GM19395 (cell line): ENCODE measurements at regions not wholly inside any gene's neighbourhood (a gene's known extent, or its start where the extent isn't known, plus 50 kb on each side); places are given as distances from the start of the nearest gene placed in this dataset.

Source experiments
- ATAC-seq: cut with Tn5 transposase; IDR thresholded peaks from one replicate; pipeline ENCODE4 v1.9.1; 2021; ENCODE audit warnings: mild to moderate bottlenecking, moderate library complexity; ENCODE audit not compliant: unreplicated experiment

DNA sequence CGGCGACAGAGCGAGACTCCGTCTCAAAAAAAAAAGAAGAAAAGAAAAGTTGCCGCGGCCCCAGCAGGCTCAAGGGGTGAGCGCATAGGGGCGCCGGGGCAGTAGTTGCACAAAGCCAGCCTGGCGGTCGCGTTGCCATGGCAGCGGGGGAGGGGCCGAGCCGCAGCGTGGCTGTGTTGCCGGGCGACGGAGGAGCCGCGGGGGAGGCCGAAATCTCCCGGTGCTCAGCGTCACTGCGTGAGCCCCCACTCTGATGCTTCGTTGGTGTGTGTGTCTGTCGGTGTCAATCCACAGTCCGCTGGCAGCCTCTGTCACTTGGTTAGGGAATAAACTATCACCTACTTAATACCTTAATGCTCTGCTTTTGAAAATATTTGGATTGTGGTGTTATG is 82.9 kb upstream of the C1QTNF9B start:
- peak; percentile 93 for ATAC-seq

DNA sequence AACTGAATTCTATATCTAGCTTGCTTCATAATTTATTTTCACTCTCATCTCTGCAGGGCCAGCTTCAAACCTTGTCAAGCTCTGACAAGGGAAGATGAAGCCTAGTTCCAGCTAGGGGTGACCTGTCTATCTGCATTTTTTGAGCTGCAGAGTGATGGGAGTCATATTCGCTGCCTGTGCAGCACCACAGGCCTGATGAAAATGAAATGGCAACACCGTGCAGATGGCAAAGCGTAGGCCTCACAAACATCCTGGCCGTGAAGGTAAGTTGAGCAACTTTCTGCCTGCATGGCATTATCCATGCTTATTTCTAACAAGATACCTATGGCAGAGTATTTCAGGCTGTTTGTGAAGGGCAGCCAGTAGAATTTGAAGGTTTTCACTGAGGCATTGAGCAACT is 86.4 kb upstream of the C1QTNF9B start:
- no peak for ATAC-seq

DNA sequence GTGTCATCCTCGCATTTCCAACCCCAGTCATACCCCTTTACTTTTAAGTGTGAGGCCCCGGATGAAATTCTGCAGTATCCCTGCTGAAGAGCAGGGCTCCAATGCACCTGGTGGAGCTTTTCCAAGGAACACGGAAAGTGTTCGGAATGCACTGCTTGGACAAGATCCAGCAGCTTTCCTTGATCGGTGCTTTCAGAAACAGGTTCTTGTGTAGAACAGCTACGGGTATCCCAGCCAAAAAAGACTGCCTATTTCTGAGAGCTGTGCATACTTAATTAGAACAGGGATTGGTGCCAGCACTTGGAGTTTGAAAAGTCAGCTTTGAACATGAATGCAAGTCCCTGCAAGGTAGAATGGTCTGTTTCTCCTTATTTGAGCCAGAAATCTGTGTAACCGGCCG is 87.2 kb upstream of the C1QTNF9B start:
- ATAC-seq = no peak

DNA sequence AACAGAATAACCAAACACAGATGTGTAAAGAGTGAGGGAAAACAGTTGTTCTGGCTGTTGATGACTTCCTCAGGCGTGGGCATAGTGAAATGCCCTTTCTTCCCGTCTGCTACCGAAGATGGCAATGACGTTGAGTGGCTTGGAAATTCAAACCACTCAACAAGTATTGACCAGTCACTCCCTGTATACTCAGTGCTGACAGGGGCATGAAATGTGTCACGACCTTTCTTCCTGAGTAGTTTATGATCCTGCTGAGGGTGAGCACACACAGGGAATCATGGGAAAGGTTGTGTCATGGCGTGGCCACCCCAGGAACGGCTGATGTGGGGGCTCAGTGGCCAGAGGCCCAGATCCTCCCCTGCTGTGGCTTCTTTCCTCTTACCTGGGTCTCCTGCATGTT is 87.8 kb upstream of the C1QTNF9B start:
- ATAC-seq = no peak

DNA sequence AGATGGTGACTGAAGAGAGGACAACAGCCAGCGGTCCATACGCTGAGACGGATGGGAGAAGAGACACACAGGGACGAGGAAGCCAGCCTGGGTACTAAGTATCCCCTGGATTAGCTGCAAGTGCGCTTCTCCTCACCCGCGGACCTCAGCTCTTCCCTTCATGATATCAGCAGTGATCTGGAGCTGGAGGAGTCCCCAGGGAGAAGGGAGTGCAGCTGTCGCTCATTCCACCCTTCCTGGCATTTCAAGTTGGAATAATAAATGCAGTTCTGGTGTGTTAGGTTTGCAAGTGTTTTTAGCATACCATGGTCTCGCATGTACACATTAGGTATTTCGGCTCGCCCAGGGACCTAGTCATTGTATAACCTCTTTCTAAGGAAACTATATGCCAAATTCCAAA is 88.5 kb upstream of the C1QTNF9B start:
- ATAC-seq = no peak

DNA sequence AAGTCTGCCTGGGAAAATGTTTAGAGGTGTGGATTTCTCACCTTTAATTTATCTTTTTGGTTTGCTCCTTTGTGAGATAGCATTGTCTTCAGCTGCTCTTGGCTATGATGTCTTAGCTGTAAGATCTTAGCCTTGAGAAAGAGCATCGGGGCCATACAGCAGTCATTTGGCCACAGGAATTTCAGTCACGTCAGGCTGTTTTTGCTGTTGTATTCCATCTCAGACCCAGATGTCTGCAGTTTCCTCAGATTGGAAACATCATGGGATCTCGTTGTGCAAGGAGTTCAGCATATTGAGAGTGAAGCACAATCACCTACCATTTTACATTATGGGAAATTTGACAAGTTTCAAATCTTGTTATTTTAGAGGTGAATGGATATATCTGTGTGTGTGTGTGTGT is 89.3 kb upstream of the C1QTNF9B start:
- ATAC-seq = no peak

DNA sequence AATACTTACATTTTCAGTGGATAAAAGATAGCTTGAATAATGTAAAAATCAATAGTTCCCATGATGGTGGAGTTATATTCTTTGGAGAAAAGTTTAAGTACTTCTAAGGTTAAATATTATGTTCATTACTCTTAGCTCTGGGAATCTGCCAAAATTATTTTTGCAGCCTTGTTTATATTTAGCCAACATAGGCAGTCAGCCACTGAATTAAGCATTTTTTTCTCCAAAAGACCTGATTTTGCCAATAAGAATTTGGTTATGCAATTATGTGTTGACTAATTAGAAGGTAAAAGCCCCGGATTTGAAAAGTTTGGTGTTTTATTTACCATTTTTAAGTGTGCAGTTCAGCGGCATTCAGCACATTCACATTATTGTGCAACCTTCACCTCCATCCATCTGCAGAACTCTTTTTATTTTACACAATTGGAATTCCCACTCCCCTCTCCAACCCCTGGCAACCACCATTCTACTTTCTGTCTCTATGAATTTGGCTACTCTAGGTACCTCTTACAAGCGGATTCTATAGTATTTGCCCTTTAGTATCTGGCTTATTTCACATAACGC is 90.1 kb upstream of the C1QTNF9B start:
- no peak for ATAC-seq

DNA sequence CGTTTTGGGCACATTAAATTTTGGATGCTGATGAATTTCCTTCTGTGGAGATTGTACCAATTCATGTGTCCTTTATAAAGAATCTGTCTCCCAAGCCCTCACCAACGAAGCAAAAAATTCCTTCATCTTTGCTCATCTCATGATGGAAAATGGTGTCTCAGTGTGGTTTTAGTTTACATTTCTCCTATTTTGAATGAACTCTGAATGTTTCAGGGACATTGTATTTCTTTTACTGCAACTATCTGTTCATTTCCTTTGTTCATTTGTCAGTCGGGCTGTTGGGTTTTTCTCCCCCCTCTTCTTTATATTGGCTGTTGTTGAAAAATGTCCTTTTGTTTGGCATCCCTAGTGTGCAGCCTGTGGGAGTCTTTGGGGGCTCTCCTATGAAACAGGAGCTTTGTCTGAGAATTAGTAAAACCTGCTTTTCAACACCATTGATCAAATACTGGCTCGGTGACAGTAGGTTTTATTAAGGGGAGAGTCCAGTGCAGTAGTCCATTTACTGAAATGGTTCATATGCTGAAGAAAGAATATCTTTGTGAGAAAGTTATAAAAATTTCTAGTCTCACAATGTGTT is 91.3 kb upstream of the C1QTNF9B start:
- no peak for ATAC-seq

DNA sequence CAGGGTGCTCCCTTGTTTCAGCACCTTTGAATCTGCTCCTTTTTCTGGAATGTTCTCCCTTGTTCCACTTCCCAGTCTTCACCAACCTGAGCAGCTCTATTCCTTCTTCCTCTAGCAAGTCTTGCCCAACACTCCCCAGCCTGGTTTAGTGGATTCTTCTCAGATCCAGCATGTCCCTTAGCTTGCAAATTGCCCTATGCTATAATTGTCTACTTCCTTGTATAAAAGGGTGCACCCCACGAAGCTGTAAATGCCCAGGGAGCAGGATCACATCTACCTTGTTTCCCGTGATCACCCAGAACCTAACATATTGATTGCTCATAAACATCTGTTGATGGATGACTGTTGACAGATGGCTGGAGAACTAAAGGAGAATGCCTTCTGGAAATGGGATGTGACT is 93.2 kb upstream of the C1QTNF9B start:
- no peak for ATAC-seq

DNA sequence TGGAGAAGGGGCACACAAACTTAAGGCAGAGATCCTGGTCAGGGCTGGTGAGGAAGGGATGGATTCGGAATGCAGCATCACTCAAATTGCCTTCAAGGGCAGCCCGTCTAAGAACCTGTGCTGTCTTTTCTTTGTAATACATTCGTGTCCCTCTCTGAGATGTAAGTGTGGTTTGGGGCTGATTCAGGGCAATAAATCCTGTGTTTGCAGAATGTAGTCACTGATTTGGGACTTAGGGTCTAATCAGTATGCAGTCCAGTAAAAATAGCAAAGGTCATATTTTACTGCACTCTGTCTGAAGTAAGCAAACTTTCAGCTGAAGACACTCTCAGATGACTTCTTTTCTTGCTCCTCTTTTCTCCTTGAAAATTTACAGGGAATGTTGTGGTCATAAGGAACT is 93.8 kb upstream of the C1QTNF9B start:
- ATAC-seq = no peak

DNA sequence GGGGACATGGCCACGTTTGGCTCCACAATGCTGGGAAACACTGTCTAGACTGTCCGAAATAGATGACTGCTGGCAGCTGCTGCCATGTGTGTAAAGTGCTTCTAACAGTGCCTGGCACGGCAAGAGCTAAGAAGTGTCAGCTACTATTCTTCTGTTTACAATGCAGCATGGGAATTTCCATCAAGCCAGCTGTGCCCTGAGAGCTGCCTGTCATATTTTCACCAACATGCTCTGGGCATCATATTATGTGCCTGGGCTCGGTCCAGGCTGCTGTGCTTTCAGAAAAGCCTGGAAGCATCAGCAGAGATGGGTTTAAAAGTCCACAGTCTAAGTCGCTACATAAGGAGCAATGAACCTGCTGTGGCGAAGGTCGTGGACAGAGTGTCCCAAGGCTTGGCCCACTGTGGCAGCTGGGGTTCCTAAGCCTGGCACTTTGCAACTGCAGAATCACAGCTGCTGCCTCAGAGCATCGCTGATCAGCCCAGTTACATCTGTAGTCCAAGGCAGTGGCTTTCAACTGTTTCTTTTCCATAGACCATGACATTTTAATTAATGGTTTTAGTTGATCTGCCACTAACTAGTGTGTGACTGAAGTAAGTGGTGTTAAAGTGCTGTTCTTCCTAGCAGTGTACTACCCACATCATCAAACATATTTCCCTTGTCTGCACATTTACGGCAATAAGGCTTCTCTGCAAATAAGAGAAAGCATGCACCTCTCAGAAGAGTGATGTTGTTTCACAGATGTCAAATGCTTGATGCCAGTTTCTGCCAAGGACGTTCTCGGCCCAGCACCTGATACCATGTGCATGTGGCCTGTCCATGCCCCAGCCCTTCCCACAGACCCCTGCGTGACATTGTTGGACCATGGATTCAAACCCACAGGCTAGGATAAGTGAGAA is 95.7 kb upstream of the C1QTNF9B start:
- no peak for ATAC-seq

DNA sequence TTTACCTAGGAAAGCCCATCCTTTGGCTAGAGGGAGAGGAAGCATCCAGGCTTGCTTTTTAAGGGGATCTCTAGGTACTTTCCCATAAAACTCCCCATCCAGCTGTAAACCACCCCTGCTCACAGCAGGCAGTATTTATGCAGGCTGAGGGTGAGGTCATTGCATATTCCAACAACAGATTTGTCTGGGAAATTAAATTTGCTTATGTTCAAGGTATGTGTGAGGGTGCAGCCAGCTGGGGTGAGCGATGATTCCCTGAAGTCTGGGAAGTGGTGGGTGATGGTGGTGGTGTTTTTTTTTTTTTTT is 96.3 kb upstream of the C1QTNF9B start:
- no peak for ATAC-seq

DNA sequence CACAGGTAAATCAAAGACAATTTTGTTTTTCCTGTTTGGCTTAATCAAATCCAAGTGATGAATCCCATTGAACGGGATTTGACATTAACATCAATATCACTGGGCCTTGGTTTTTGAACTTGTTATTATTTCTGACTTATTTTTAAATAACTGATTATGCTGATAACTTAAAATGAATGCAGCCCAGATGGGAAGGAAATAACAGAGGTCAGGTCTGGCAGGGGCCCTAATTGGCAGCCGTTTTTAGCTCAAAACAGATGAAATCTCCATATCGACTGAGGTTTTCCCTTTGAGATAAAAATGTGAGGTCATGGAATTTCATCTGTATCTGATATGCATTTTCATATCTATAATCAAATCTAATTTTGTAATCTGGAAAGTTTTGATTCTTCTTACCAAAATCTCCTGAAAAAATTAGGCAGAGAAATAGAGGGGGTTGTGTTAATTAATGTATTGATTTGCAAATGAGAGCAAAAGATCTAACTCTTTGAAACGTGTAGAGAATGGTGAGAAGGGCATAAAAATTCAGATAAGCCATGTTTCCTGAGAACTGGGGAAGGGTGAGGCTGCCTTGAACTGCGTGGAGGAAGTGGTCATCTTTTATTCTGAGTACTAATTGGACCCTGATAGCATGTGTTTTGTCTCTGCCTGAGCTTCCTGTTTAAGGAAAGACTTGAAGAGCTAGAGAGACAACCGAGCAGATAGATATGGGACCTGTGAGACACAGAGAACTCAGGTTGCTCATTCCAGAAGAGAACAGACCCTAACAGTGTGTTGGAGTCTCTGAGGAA is 98.2 kb upstream of the C1QTNF9B start:
- no peak for ATAC-seq

DNA sequence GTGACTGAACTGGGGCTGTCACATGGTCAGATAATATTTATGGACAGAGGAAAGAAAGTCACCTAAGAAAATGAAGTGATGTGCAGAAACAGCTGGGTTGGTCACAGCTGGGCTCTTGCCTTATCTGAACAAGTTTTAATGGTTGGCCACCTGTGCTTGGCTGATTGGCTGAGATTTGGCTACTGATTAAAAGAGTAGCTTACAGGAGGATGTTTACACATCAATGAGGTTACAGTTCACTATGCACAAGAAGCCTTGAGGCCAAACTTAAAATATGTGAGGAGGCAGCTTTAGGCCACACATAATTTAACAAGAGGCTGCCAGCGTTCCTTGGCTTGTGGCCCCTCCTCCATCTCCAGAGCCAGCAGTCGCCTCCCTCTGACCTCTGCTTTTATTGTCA is 99.2 kb upstream of the C1QTNF9B start:
- ATAC-seq = peak; percentile 58

DNA sequence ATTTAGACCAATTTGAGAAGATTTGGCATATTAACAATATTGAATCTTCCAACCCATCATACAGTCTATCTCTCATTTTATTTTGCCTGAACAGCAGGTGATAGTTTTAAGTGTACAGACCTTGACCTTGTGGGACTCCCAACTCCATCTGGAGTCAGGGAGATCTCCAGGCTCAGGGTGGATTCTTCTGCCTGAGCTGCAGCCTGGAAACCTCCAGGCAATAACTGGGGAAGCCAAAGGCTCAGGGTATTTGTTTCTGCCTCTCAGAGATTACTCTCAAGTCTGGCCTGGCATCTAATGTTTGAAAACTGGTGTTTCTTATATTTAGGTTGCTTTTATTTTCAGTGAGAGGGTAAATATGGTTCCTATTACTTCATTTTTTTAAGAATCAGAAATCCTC is 102.1 kb upstream of the C1QTNF9B start:
- no peak for ATAC-seq

DNA sequence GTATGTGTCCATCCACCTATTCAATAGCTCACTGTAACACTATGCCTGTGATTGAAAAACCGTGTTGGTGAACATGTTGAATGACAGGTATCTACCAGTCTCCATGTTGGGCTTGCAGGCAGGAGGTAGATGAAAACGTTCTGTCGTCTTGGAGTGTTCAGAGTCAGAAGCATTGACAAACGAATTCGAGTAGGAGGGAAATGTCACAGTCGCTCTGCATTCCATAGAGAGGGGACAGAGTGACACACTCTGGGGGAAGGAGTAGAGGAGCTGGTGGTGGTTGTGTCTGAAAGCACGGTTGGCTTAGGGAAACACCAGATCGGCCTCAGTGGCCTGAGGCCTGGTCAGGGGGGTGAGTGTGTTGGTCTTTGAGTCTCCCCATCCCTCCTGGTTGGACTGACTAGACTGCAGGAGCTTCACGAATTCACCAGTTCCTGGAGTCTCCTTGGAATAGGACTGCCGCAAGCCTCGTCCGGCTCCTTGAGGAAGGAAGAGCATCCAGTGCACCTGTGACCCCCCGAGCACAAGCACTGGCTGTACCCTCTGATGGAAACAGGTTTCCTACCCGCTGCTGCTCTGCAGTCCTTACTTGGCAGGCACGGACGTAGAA is 105.0 kb upstream of the C1QTNF9B start:
- no peak for ATAC-seq

DNA sequence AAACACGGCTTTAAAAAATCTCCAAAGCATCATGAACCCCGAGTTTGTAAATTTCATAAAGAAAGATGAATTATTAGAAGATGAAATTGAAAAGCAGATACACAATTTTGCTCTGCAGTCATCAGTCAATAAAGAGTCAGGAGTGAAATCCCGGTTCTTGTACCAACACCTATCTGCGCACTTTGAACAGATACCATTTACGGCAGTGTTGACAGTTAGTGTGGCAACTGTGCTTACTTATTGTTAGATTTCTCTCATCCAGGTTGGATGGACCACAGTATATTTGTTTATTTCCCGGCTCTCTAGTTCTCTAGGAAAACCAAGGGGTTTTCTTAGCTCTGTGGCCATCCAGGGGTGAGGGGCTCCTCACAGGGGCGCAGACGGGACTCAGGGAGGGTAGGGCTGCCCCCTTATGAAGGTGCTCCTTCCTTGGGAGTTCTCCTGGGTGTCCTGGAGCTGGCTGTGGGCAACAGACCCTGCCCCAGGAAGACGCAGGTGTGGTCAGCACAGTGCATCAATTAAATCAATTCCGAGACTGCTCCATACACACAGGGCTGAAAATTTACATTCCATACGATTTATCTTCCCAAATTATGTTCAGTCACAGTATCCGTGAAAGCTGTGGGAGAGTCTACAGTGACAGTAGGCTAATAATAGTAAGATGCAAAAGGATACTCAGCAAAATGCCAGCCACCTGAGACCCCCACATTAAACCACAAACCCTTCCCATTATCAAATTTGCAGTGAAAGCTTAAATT is 107.0 kb upstream of the C1QTNF9B start:
- ATAC-seq = no peak

DNA sequence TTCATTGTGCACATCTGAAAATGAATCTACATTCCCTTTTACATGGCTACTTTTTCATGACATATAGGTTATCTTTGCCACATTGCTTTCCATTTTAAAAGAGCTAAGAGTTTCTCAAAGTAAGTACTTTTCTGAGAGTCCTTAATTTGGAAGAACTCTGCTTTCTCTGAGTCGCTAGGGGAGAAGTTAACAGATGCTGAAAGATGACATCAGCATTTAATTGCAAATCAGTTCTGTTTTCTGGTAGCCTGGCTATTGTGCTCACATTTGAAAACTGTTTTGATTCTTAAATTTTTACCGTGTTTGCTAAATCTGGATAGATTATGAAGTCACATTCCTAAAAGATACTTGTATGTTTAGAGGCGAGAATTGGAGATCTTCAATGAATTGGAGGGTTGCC is 107.7 kb upstream of the C1QTNF9B start:
- no peak for ATAC-seq

DNA sequence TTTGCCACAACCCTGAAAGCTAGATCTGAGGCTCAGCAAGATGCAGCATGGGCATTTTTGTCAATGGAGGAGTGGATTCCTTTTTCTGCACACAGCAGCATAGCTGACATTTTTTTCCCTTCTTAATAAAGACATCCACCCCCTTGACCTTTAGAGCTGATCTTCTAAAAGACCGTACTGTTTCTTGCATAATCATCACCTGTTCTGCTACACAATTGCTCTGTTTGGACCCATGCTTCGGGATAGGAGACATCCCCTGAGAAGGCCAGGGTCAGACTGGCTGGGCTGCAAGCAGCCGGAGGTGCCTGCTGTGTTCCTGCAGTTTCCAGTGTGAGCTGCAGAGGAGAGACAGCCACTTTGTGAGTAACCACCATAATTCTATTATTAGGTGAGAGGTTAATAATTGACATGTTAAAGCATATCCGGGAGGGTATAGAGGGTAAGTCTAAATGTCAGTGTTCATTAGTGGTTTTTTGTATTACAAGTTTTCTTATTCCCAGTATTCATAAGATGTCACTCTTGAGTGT is 108.5 kb upstream of the C1QTNF9B start:
- ATAC-seq = peak; percentile 91

DNA sequence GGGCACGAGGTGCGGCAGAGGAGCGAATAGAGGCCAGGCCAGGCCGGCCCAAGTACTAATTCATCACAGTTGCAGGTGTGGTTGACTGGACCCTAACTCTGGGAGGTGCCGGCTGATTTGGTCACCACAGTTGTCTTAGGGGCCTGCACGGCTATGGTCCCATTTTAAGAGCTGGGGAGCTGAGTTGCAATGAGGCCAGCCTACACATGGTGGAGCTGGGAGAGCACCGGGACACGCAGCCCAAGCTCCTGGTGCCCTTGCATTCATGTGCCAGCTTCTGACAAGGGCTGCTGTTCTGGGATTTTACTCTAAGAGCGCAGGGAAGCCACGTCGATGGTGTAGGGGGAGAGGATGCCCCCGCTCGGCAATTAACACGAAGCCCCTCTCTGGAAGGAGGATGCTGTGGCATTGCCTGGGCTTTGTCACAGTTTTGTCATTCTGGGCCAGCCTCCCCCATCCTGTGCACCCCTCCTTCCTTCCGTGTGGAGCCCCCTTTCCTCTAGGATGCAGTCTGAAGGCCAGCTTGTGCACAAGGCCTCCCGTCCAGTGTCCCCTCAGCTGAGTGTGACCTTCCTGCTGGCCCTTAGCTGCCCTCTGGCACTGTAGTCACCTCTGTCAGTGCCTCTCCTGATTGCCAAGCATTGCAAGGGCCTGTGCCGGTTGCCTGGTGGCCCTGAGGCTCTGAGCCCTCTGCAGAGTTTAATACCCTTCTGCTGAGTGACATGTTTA is 109.4 kb upstream of the C1QTNF9B start:
- no peak for ATAC-seq
